ENCODE measurements at regions not wholly inside any gene's neighbourhood (a gene's known extent, or its start where the extent isn't known, plus 50 kb on each side); places are given as distances from the start of the nearest gene placed in this dataset.
"Not testable (repeated sequence)": the region's sequence is repeated elsewhere in the genome, so short reads cannot be mapped to it uniquely, and the experiment has no call there.

DNA sequence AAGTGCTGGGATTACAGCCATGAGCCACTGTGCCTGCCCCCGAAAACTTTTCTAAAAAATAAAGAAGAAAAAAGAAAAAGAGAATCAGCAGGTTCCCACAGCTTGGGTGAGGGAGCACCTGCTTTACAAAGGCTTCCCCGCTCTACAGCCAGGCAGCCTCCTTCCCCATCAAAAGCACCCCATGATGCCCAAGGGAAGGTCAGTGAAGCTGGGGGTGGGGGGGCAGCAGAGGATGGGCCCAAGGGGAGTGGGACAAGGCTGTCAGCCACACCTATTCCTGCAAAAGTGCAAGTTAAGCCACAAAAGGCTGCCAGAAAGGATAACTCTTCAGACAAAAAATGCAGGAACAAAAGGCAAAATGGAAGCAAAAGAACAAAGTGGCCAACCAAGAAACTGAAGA is 72.5 kb downstream of the FAM50B start:
- no peak for DNase-seq (ENCODE audit: low read depth)

DNA sequence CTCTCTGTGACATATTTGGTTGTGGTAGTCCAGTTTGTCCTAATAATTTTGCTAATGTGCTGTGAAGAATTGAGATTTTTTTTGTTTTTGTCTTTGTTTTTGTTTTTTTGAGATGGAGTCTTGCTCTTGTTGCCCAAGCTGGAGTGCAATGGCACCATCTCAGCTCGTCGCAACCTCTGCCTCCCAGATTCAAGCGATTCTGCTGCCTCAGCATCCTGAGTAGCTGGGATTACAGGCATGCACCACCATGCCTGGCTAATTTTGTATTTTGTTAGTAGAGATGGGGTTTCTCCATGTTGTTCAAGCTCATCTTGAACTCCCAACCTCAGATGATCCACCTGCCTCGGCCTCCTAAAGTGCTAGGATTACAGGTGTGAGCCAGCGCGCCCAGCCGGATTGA is 73.4 kb downstream of the FAM50B start:
- DNase-seq (ENCODE audit: low read depth): not testable (repeated sequence)

DNA sequence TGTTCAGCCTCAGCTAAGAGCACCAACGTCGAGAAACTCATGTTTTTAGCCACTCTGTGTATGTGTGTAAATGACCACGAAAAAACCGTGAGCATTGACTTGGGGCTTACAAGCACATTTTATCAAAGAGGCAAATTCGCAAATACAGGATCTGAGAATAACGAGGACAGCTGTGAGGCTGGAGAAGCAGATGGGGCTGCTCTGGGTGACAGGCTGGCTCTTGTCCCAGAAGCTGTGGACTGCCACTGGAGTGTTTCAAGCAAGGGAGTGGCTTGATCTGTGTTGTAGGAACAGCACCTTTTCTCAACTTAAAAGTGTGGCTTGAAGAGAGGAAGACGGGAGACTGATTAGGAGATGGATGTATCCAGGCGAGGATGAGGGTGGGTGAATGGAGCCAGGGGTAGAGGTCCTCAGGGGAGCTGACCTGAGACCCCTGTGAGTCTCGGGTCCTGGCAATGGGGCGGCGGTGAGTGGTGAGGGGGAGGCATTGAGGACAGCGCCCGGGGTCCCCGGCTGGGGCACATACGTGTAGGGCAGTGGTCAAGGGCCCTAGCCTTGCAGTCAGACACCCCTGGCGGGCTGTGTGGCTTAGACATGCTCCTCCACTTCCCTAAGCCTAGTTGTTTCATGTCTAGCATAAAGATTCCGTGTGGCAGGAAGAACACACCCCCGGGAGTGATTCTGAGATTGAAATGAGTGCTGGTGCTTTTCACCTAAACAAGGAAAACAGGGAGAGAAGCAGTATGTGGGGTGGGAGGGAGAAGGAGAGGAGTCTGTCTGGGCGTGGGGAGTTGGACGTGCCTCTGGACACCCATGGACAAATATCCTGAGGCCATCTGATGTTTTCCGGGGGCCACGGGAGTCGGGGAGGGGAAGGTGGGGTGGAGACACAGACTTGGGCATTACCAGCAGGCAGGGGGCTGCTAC is 76.3 kb downstream of the FAM50B start:
- DNase-seq (ENCODE audit: low read depth): not testable (repeated sequence)

DNA sequence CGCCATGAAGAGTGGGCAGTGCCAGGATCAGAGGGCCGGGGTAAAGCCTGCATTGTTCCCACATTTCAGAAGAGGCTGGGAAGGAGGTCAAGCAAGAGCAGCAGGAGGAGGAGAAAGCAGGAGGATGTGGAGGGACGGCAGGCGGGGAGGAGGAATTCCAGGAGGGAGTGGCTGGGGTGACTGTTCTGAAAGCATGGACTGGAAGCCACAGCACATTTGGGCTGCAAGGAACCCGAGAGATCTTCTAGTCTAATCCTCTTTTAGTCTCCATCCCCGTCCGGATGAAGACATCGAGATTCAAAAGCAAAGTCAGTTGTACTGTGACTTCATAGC is 76.9 kb downstream of the FAM50B start:
- DNase-seq (ENCODE audit: low read depth): peak; percentile 67

DNA sequence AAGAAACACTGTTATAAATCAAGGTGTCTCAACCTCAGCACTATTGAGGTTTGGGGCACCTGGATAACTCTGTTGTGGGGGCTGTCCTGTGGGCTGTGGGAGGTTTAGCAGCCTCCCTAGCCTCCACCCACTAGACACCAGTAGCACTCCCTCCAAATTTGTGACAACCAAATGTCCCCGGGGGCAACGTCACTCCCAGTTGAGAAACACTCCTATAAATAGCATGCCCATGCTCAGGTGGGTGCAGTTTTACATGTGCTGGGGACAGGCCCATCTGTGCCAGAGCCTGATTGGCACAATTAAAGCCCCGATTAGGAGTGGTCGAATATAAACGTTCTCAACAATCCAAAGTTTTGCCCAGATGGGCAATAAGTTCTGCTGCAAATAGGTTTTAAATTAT is 78.9 kb downstream of the FAM50B start:
- DNase-seq (ENCODE audit: low read depth): no peak

DNA sequence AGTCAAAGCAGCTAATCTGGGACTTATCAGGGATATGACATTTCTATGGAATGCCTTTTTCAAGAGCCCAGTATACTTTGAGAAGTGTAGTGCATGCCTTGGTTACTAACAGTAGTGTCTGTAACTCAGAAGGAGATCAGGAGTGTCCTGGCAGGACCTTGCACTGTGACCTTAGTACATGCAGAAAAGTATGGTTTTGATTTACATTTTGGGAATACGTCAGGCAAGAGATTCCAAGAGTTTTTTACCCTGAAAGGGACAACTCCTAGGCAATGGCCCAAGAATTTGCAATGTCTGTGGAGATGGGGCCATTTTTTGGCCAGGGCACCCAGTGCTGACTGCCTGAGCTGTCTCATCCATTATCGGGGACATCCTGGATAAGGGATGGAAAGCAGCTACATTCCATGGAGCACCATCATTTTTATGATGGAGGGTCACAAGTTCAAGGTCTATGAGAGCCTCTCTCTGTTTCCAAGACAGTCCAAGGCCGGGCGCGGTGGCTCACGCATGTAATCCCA is 80.2 kb downstream of the FAM50B start:
- peak; percentile 99 for DNase-seq (ENCODE audit: low read depth)

DNA sequence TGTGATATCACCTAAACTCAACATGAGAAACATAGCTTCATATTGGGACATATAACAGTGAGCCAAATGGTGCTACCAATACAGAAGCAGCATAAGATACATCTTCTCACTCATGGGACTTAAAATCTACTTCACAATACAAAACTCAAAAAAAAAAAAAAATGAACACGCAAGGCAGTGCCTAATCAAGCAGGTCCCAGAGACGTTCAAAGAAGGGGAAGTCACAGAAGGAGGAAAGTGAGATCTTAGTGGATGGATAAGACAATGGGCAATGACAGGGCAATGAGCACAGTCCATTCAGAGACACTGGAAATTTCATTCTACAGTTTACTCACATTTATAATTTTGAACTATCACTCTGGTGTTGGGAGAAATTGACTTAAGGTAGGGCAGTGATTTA is 88.3 kb downstream of the FAM50B start:
- DNase-seq (ENCODE audit: low read depth): no peak

DNA sequence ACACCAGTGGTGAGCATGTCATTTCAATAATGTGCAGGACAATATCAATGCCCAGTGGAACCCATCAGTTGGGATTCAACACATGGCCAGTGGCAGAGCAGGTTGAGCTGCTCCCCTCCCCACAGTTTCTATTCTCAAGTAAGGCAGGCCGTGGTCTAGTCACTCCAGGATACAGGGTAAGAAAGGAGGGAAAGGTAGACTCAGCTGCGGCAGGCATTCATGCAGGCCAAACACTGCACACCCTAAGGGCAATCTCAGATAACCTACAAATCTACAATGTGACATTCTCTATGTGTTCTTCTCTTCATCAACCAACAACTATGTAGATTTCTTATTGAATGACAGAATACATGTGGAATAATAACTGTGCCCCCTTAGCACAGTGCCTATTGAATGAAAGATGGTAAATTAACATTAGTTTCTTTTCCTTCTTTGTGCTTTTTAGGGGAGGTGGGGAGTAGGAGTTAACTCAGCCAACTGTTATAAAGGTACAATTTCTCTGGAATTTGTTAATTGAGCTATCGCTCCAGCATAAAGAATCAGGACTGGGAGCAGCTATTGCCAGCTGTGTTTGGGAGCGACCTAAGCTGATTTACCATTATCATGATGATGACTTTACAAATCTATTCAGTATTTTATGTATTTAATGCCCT is 89.7 kb downstream of the FAM50B start:
- DNase-seq (ENCODE audit: low read depth): no peak

DNA sequence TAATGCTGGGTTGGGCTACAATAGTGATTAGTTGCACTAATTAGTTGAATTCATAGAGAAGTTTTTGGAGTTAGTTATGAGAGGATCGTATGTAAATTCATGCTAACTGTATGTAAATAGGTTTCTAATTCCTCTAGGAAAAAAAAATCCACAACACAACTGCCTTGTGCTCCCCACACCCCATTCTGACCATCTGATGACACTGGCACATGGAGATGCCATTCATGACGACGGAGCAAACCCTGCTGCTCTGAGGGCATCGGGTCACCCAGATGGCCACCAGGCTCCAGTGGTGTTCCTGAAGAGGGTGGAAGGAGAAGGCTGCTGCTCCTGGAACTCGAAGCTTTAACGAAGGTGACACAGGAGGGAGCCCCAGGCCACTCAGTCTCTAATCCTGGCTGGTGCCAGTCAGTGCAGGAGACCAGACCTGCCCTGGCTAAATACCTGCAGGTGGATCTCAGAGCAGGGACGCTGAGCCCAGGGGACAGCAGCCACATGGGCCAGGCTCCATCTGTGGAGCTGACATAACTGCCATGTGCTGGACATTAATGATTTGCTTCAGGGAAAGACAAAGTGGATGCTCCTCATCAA is 90.3 kb downstream of the FAM50B start:
- no peak for DNase-seq (ENCODE audit: low read depth)

DNA sequence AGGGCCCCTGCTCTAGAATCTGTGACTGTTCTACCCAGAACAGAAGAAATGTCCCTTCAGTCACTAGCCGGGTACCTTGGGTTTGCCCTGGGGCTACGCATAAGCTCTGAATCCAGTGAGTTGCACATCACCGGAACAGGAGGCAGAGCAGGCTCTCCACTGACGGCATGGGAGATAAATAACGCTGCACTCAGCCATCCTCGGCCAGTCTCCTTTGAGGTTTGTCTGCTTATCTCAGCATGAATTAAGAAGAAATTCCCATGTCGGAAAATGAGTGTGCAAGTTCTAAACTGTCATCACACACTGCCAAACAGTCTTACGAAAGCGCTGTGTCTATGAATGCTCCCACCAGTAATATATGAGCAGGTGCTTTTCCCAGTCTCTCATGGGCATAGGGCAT is 90.8 kb downstream of the FAM50B start:
- no peak for DNase-seq (ENCODE audit: low read depth)

DNA sequence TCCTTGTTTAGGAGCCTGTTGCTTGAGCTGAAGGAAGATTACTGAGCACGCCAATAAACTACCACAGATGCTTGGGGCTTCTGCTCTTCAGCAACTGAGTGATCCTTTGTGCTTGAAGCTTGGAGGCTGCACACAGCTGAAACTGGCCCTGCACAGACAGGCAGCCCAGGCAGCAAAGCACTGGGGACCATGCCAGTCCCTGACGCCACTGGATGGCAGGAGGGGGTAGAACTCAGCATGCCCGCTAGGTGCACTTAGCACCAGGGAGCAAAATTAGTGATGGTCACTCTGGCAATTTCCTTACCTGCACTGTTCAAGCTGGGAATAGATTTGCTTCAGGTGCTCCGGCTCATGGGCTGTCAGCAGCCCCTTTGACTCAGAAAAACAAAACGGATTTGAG is 91.5 kb downstream of the FAM50B start:
- DNase-seq (ENCODE audit: low read depth): no peak

DNA sequence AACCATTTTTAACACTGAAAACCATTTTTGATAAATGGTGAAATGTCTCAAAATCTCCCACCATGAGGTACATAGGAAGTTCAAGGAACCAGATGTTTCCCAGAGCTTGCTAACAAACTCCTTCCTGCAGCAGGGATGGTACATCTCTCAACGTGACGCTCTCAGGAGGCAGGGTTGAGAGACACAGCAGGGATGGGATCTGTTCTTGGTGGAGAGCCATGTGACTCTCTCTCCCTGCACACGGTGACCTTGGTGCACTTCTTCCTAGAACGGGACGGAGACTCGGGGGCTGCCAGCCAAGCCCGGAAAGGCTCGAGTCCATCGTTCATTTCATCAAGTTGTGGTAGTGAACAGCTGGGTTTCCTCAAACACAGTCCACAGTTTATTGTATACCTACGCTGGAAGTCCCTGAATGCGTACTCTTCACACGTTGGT is 94.2 kb downstream of the FAM50B start:
- DNase-seq (ENCODE audit: low read depth): no peak

DNA sequence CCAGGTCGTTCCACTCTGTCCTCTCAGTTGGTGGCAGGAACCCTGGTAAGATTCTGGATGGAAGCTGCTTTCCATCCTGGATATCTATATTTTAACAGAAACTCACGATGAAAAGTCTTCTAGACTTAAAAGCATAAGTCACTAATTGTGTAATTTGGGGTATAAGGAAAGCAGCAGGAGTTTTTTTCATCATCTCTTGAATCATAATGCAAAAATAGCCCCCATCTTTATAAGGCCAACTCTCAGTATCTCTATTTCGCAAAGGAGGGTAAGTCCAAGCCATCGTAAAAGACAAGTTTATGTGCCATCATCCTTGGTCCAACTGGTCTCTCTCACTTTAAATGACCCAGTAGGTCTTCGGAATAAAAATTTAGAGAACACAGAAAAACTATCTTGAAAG is 95.1 kb downstream of the FAM50B start:
- no peak for DNase-seq (ENCODE audit: low read depth)

DNA sequence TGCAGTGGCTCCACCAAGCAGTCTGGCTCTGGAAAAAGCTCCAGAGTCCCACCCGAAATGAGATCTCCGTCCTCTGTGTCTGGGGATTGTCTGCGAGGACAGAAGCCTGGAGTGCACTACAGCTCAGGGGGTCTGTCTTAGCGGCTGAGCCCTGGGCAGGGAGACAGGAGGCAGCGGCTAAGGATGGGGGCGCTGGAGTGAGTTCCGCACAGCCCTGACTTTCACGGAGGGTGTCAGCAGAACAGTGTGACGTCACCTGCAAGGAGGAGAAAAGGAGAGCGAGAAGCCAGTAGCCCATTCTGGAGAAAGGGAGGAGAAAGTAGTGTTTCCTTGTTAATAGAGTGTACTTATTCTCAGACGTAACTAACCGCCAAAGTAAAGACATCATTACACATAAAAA is 97.6 kb downstream of the FAM50B start:
- no peak for DNase-seq (ENCODE audit: low read depth)

DNA sequence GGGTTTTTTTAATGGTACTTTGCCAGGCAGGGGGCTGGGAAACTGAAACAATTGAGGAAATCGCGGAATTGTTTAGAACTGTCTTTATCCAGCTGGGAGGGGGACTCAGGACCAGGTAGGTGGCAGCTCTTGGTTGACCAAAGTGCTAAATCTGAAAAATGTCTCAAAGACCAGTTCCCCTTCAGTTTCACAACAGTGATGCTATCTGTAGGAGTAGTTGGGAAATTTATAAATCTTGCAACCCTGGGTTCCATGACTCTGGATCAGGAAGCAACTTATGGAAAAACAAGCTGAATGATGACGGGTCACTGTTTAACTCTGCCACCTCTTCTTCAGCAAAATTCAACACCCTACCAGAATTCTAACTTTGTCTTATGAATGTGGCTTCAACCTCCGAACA is 99.7 kb downstream of the FAM50B start:
- DNase-seq (ENCODE audit: low read depth): no peak

DNA sequence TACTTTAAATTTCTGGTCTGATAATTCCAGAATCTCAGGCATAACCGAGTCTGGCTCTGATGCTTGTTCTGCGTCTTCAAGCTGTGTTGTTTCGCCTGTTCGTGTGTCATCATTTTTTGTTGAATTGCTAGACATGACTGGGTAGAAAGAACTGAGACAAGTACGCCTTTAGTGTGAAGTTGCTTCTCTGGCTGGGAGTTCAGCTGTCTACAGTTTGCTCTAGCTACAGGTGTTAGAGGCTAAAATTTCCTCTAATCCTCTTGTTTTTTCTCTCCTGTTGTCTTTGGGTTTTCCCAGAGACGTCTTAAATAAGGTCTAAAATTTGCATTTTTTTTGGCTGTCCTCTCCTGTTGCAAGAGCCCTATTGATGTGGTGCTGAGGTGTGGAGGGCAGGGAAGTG is 100.3 kb downstream of the FAM50B start:
- DNase-seq (ENCODE audit: low read depth): no peak

DNA sequence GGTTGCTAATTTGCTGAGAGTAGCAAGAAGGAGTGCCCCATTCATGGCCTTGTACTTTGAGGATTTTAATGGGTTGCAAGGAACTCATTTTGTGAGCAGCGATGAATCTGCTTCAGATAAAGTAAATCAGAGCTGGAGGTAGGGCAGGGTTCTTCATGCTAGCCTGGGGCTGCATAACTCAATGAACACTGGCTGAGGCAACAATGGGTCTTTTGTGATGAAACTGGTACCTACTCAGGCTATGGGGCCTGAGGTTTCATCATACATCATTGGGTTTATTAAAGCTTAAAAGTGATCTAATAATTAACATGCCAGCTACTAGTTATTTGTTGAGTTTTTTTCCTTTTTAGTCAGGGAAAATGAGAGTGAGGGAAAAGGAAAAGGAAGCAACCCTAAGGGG is 106.9 kb downstream of the FAM50B start:
- DNase-seq (ENCODE audit: low read depth): no peak

DNA sequence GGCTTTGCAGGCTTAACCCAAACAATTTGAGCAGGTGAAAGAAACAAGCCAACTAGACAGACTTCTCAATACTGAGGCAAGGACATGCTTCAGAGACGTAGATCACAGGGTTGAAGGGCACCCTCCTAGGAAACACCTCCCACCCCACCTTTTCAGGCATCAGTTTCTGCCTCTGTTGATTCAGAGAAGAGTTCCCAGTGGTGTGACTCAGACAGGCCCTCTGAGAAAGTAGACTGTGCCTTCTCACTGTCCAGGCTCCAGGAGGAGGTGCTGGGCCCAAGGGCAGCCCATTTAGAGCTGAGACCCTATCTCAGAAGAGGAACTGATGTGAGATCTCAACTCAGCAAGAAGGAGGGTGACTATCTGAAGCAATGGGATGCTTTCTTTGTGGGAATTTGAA is 108.1 kb downstream of the FAM50B start:
- no peak for DNase-seq (ENCODE audit: low read depth)

DNA sequence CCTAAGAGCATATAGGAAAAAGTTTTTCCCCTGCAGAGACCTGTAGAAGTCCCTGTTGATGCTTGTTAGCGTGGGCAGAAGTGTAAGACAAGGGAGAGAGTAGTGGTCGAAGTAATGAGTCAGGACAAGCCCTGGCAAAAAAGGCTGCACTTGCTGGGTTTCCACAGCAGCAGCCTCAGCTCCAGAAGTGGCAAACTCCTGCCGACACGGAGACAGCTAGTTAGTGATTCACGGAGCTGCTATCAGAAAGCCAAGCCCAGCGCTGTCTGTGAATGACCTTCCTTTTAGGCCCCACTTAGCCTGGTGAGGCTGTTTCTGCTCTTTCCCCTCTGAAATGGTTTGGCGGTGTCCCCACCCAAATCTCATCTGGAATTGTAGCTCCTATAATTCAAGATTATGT is 109.1 kb downstream of the FAM50B start:
- no peak for DNase-seq (ENCODE audit: low read depth)

DNA sequence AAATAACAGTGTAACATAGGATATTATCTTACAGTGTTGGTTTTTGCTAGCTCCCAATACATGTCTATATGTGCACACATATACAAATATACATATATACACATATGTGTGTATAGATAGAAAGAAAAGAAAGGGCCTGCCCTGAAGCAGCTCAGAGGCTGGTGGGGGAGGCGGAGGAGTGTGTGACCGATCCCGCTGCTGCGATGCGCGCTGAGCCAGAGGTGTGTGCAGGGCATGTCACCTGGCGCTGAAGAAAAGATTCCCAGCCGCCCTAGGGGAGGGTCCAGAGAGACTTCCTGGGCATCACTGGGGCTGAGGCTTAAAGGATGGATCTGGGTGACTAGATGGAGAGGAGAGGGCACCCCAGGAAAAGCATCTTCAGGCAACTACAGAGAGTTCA is 110.2 kb downstream of the FAM50B start:
- DNase-seq (ENCODE audit: low read depth): no peak

DNA sequence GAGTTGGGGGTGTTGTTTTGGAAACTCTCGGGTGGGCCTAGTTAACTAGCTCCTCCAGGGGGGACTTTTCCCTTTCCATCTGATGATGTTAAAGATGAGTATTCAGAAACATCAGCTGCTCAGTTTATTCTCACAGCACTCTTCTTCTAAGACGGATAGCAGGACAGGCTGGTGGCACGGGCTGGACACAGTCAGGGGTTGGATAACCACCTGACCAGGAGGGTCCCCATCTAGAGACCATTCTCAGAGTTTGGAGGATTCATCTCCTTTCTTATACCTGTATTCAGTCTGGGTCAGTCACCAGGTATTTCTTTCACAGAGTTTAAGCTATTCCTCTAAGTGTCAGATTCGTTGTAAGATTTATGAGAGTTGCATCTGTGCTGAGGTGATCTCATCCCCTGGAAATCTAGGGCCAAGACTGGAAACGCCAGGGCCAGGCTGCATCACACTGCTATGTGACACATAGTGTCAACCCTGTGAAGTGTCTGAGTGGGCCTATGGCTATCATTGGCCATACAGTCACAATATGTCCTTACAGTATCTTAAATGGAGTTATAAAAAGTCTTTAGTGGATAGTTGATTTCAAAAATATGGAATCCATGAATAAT is 111.7 kb downstream of the FAM50B start:
- DNase-seq (ENCODE audit: low read depth): no peak

DNA sequence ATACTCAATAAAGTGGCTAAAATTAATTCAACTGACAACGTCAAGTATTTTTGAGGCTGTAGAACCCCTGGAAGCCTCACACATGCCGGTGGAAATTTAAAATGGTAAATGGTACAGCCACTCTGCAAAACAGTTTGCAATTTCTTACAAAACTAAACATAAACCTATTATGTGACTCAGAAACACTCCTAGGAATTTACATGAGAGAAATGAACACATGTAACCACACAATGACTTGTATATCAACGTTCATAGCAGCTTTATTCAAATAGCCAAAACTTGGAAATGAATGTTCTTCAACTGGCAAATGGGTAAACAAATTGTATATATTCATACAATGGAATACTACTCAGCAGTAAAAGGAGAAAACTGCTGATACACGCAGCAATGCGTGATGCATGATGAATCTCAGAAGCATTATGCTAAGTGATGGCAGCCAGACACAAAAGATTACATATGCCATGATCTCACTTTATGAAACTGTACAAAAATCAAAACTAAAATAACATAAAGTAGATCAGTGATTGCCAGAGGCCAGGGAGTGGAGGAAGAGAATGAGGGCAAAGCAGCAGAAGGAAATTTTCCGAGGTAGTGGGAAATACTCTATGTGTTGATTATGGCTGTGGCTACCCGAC is 112.5 kb downstream of the FAM50B start:
- DNase-seq (ENCODE audit: low read depth): no peak
